SK-N-SH (cell line): ENCODE measurements at regions not wholly inside any gene's neighbourhood (a gene's known extent, or its start where the extent isn't known, plus 50 kb on each side); places are given as distances from the start of the nearest gene placed in this dataset.

Experiments used
- CTCF ChIA-PET: fragments of 300-600, 350-600 bp; formaldehyde crosslinking; extraction: SDS; loops from one replicate; lab custom pipeline; 2021; lab: Yijun Ruan, JAX
- POLR2A ChIA-PET: fragments of 350-600 bp; sonication (Branson Sonifier 250); formaldehyde crosslinking; extraction: SDS; loops from one replicate; lab custom pipeline; 2020; ENCODE audit warnings: antibody characterized with exemption, inconsistent platforms; lab: Yijun Ruan, JAX
- DNase-seq: peaks from one replicate; pipeline ENCODE4 v3.0.0; 2012
- H2AFZ ChIP-seq: fragments of 200-600 bp; sonication (generic); 2 replicates; pipeline ENCODE4 v1.8.1; 2016; ENCODE audit warnings: antibody characterized with exemption, mild to moderate bottlenecking, low read depth
- H3F3A ChIP-seq: fragments of 200-600 bp; sonication (generic); replicated peaks from 2 replicates; pipeline ENCODE3; 2016; ENCODE audit warnings: antibody characterized with exemption, mild to moderate bottlenecking; ENCODE audit not compliant: insufficient read depth
- H3K27ac ChIP-seq, 2 experiments: fragments of 200-500 bp in 1 of 2; fragments of 200-600 bp in 1 of 2; sonication (Bioruptor generic) in 1 of 2; sonication (generic), shearing (Covaris generic) in 1 of 2; 2 replicates each; pipeline versions ENCODE4 v1.5.1 to v1.6.1; 2014 to 2016; ENCODE audit warnings: low read depth in 2 of 2, inconsistent platforms in 1 of 2, low read length in 1 of 2, mild to moderate bottlenecking in 1 of 2, mixed read lengths in 1 of 2
- H3K27me3 ChIP-seq: fragments of 200-600 bp; sonication (generic), shearing (Covaris generic); 2 replicates; pipeline ENCODE4 v1.6.1; 2016; ENCODE audit warnings: mixed run types; ENCODE audit not compliant: insufficient read depth
- H3K36me3 ChIP-seq, 2 experiments: fragments of 200-500 bp in 1 of 2; fragments of 200-600 bp in 1 of 2; sonication (Bioruptor generic) in 1 of 2; sonication (generic) in 1 of 2; replicated peaks in 1 of 2; 2 replicates each; pipeline versions ENCODE3 to v1.5.1; 2014 to 2016; ENCODE audit warnings: low read length in 1 of 2, mild to moderate bottlenecking in 1 of 2; ENCODE audit not compliant: insufficient read depth in 2 of 2, control insufficient read depth in 1 of 2
- H3K4me1 ChIP-seq, 2 experiments: fragments of 200-500 bp in 1 of 2; fragments of 200-600 bp in 1 of 2; sonication (Bioruptor generic) in 1 of 2; sonication (generic), shearing (Covaris generic) in 1 of 2; 2 replicates each; pipeline versions ENCODE4 v1.5.1 to v1.6.1; 2014 to 2016; ENCODE audit warnings: low read depth in 1 of 2, low read length in 1 of 2, mixed run types in 1 of 2; ENCODE audit not compliant: insufficient read depth in 2 of 2, control insufficient read depth in 1 of 2
- H3K4me2 ChIP-seq: fragments of 200-600 bp; sonication (generic), shearing (Covaris generic); 2 replicates; pipeline ENCODE4 v1.6.1; 2017; ENCODE audit warnings: mixed run types
- H3K4me3 ChIP-seq, 2 experiments: fragments of 200-500 bp in 1 of 2; fragments of 200-600 bp in 1 of 2; sonication (Bioruptor generic) in 1 of 2; sonication (generic), shearing (Covaris generic) in 1 of 2; 2 replicates each; pipeline versions ENCODE4 v1.5.1 to v1.8.1; 2014 to 2016; ENCODE audit warnings: low read depth in 2 of 2, inconsistent platforms in 1 of 2, low read length in 1 of 2, mild to moderate bottlenecking in 1 of 2, mixed read lengths in 1 of 2, moderate library complexity in 1 of 2
- H3K79me2 ChIP-seq: fragments of 200-600 bp; sonication (generic); 2 replicates; pipeline ENCODE4 v1.8.1; 2017; ENCODE audit warnings: mild to moderate bottlenecking; ENCODE audit not compliant: insufficient read depth
- H3K9ac ChIP-seq: fragments of 200-600 bp; sonication (generic); 2 replicates; pipeline ENCODE4 v1.6.1; 2017; ENCODE audit warnings: mixed run types
- H3K9me2 ChIP-seq: fragments of 200-600 bp; sonication (generic); 2 replicates; pipeline ENCODE4 v1.6.1; 2017; ENCODE audit warnings: mixed run types
- H3K9me3 ChIP-seq: fragments of 200-600 bp; sonication (generic); 2 replicates; pipeline ENCODE4 v1.6.1; 2017; ENCODE audit warnings: mixed run types, mild to moderate bottlenecking, moderate library complexity
- H4K20me1 ChIP-seq: fragments of 200-600 bp; sonication (generic); 2 replicates; pipeline ENCODE4 v1.6.1; 2017; ENCODE audit warnings: mild to moderate bottlenecking, mixed run types; ENCODE audit not compliant: insufficient read depth
- CHD2 ChIP-seq: fragments of 150-350 bp; IDR thresholded peaks from 2 replicates; pipeline ENCODE4 v1.6.1; 2018; ENCODE audit warnings: low read length; ENCODE audit not compliant: partially characterized antibody
- EZH2phosphoT487 ChIP-seq: fragments of 200-600 bp; sonication (generic); IDR thresholded peaks from 2 replicates; pipeline ENCODE4 v1.6.1; 2017; ENCODE audit warnings: low read depth, mixed run types, mild to moderate bottlenecking, antibody characterized with exemption, moderate library complexity, borderline replicate concordance
- FOSL2 ChIP-seq: IDR thresholded peaks from 2 replicates; pipeline ENCODE4 v1.4.0; 2012; ENCODE audit warnings: low read depth, mild to moderate bottlenecking, moderate library complexity, borderline replicate concordance
- FOXJ3 ChIP-seq: sonication (generic); formaldehyde crosslinking; IDR thresholded peaks from 2 replicates; pipeline ENCODE4 v1.5.1; 2020; ENCODE audit warnings: mild to moderate bottlenecking, missing genetic modification reagents
- GABPA ChIP-seq: IDR thresholded peaks from 2 replicates; pipeline ENCODE4 v1.4.0; 2012; ENCODE audit warnings: low read depth, mild to moderate bottlenecking
- GATA2 ChIP-seq: sonication (generic); formaldehyde crosslinking; IDR thresholded peaks from 2 replicates; pipeline ENCODE4 v1.5.0; 2020; ENCODE audit warnings: mild to moderate bottlenecking, missing genetic modification reagents
- JUND ChIP-seq: IDR thresholded peaks from 2 replicates; pipeline ENCODE4 v1.4.0; 2012
- NFIC ChIP-seq: IDR thresholded peaks from 2 replicates; pipeline ENCODE4 v1.4.0; 2012; ENCODE audit warnings: borderline replicate concordance
- NRF1 ChIP-seq: IDR thresholded peaks from 2 replicates; pipeline ENCODE4 v1.6.1; 2012; ENCODE audit warnings: low read depth, mild to moderate bottlenecking, low read length
- RCOR1 ChIP-seq: fragments of 150-350 bp; IDR thresholded peaks from 2 replicates; pipeline ENCODE4 v1.6.1; 2017; ENCODE audit warnings: antibody characterized with exemption, low read length
- SIN3A ChIP-seq: IDR thresholded peaks from 2 replicates; pipeline ENCODE4 v1.6.1; 2012; ENCODE audit warnings: low read depth, mild to moderate bottlenecking, low read length, moderate library complexity, borderline replicate concordance
- TAF1 ChIP-seq: IDR thresholded peaks from 2 replicates; pipeline ENCODE4 v1.6.1; 2012; ENCODE audit warnings: low read depth, mild to moderate bottlenecking, low read length, moderate library complexity, borderline replicate concordance
- TCF12 ChIP-seq: IDR thresholded peaks from 2 replicates; pipeline ENCODE4 v1.4.0; 2012
- TEAD4 ChIP-seq: IDR thresholded peaks from 2 replicates; pipeline ENCODE4 v1.4.0; 2012; ENCODE audit warnings: mild to moderate bottlenecking, borderline replicate concordance; ENCODE audit not compliant: insufficient read depth
- YY1 ChIP-seq: IDR thresholded peaks from 2 replicates; pipeline ENCODE4 v1.4.0; 2012; ENCODE audit warnings: low read depth, mild to moderate bottlenecking
- WGBS: methylation state at CpG from one replicate; pipeline ENCODE4 v1.1.6; 2017; ENCODE audit warnings: low lambda C conversion rate; 5-methylcytosine and 5-hydroxymethylcytosine counted together
- TF ChIP-seq, protein P1 (sequence below): fragments of 150-350 bp; IDR thresholded peaks from 2 replicates; pipeline ENCODE4 v1.6.1; 2017; ENCODE audit warnings: antibody characterized with exemption, low read length, low read depth, borderline replicate concordance
- TF ChIP-seq, protein P2 (sequence below): IDR thresholded peaks from 2 replicates; pipeline ENCODE4 v1.4.0; 2012; ENCODE audit warnings: low read depth
- TF ChIP-seq, protein P3 (sequence below): IDR thresholded peaks from 2 replicates; pipeline ENCODE4 v1.6.1; 2012; ENCODE audit warnings: mild to moderate bottlenecking, low read depth, low read length, moderate library complexity
- TF ChIP-seq, protein P4 (sequence below): IDR thresholded peaks from 2 replicates; pipeline ENCODE4 v1.4.0; 2012; ENCODE audit warnings: low read depth, borderline replicate concordance
- TF ChIP-seq, protein P5 (sequence below): fragments of 200-600 bp; sonication (generic); IDR thresholded peaks from 2 replicates; pipeline ENCODE4 v1.6.1; 2017; ENCODE audit warnings: antibody characterized with exemption, mild to moderate bottlenecking, moderate library complexity

DNA sequence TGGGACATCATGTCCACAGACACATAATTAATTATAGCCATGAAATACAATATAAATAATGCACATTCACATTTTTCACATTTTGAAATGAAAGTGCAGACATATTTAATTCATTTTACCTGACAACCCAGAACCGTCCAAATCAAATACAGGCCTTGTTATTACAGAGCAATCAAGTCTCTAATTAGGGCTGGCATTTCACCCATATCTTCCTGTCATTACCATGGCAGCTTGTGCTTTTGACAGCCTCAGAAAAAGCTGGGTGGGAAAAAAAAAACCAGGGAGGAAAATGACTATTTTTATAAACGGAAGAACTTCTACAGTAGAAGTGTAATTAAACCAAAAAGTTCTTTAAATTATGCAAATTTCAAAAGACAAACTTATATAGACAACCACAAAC lies 436.4 kb downstream of the FBXO15 start:
- no peaks in the 10 kb centered on the region for H3K79me2 ChIP-seq
- no peaks in the 10 kb centered on the region for H3K9me2 ChIP-seq
- H3K4me3 ChIP-seq = no peak overlapping the region
- CTCF ChIA-PET = no interaction called here
- H3K36me3 ChIP-seq = no peaks in the 10 kb centered on the region
- no peak overlapping the region for H2AFZ ChIP-seq
- H3K4me1 ChIP-seq = peaks cover 0 to 5% of the 10 kb centered on the region in 2 experiments; a peak in 1 of 4 replicates
- no peak for DNase-seq
- no peak overlapping the region for H3K4me2 ChIP-seq
- POLR2A ChIA-PET = no interaction called here
- TF ChIP-seq TEAD4 (no peak), TAF1 (no peak), JUND (no peak), RCOR1 (no peak), NFIC (no peak), NRF1 (no peak), CHD2 (no peak), GATA2 (CRISPR knock-in tag) (no peak), TCF12 (no peak)
- TF ChIP-seq, protein P1, sequence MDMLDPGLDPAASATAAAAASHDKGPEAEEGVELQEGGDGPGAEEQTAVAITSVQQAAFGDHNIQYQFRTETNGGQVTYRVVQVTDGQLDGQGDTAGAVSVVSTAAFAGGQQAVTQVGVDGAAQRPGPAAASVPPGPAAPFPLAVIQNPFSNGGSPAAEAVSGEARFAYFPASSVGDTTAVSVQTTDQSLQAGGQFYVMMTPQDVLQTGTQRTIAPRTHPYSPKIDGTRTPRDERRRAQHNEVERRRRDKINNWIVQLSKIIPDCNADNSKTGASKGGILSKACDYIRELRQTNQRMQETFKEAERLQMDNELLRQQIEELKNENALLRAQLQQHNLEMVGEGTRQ = no peak
- TF ChIP-seq, protein P2, sequence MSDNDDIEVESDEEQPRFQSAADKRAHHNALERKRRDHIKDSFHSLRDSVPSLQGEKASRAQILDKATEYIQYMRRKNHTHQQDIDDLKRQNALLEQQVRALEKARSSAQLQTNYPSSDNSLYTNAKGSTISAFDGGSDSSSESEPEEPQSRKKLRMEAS = no peak
- H3K27ac ChIP-seq = no peak overlapping the region
- 24% methylated on average over 2 of the region's 2 CpGs for WGBS
- no peaks in the 10 kb centered on the region for H3K27me3 ChIP-seq
- no peak overlapping the region for H3K9ac ChIP-seq
- H3K9me3 ChIP-seq = no peaks in the 10 kb centered on the region
- no peaks in the 10 kb centered on the region for H3F3A ChIP-seq
- H4K20me1 ChIP-seq = no peaks in the 10 kb centered on the region

DNA sequence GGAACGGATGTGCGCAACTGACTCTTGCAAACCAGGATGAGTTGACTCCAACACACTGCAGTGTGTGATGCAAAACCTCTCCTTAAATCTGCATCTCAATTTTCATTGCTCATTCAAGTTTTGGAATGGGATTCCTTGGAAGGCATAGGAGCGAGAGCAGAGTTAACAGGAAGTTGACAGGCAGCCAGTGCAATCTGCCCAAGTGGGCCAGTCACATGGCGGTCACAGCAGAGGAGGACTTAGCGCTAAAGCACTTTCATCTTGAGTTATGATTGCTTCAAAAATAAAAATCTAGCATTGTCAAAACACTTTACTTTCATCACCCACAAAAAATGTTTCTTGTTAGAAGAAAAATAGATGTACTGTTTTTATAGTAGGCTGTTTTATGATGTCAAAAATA lies 439.0 kb downstream of the FBXO15 start:
- no peak for DNase-seq
- Histone ChIP-seq H3K4me1 (no peaks in the 10 kb centered on the region), H2AFZ (no peak overlapping the region; the same call in 1 of the 2 replicates), H3F3A (no peaks in the 10 kb centered on the region), H3K9me3 (no peaks in the 10 kb centered on the region), H3K79me2 (no peaks in the 10 kb centered on the region), H3K4me3 (no peak overlapping the region), H3K27ac (no peak overlapping the region), H3K9me2 (no peaks in the 10 kb centered on the region), H3K27me3 (no peaks in the 10 kb centered on the region), H3K36me3 (no peaks in the 10 kb centered on the region), H3K9ac (no peak overlapping the region), H4K20me1 (no peaks in the 10 kb centered on the region), H3K4me2 (no peak overlapping the region)
- POLR2A ChIA-PET = no interaction called here
- 42% methylated on average over 5 of the region's 5 CpGs for WGBS
- CTCF ChIA-PET = no interaction called here
- TF ChIP-seq, protein P3, sequence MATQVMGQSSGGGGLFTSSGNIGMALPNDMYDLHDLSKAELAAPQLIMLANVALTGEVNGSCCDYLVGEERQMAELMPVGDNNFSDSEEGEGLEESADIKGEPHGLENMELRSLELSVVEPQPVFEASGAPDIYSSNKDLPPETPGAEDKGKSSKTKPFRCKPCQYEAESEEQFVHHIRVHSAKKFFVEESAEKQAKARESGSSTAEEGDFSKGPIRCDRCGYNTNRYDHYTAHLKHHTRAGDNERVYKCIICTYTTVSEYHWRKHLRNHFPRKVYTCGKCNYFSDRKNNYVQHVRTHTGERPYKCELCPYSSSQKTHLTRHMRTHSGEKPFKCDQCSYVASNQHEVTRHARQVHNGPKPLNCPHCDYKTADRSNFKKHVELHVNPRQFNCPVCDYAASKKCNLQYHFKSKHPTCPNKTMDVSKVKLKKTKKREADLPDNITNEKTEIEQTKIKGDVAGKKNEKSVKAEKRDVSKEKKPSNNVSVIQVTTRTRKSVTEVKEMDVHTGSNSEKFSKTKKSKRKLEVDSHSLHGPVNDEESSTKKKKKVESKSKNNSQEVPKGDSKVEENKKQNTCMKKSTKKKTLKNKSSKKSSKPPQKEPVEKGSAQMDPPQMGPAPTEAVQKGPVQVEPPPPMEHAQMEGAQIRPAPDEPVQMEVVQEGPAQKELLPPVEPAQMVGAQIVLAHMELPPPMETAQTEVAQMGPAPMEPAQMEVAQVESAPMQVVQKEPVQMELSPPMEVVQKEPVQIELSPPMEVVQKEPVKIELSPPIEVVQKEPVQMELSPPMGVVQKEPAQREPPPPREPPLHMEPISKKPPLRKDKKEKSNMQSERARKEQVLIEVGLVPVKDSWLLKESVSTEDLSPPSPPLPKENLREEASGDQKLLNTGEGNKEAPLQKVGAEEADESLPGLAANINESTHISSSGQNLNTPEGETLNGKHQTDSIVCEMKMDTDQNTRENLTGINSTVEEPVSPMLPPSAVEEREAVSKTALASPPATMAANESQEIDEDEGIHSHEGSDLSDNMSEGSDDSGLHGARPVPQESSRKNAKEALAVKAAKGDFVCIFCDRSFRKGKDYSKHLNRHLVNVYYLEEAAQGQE = no peak
- no peak for TF ChIP-seq YY1
- TF ChIP-seq, protein P4, sequence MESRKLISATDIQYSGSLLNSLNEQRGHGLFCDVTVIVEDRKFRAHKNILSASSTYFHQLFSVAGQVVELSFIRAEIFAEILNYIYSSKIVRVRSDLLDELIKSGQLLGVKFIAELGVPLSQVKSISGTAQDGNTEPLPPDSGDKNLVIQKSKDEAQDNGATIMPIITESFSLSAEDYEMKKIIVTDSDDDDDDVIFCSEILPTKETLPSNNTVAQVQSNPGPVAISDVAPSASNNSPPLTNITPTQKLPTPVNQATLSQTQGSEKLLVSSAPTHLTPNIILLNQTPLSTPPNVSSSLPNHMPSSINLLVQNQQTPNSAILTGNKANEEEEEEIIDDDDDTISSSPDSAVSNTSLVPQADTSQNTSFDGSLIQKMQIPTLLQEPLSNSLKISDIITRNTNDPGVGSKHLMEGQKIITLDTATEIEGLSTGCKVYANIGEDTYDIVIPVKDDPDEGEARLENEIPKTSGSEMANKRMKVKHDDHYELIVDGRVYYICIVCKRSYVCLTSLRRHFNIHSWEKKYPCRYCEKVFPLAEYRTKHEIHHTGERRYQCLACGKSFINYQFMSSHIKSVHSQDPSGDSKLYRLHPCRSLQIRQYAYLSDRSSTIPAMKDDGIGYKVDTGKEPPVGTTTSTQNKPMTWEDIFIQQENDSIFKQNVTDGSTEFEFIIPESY = no peak
- TF ChIP-seq, protein P5, sequence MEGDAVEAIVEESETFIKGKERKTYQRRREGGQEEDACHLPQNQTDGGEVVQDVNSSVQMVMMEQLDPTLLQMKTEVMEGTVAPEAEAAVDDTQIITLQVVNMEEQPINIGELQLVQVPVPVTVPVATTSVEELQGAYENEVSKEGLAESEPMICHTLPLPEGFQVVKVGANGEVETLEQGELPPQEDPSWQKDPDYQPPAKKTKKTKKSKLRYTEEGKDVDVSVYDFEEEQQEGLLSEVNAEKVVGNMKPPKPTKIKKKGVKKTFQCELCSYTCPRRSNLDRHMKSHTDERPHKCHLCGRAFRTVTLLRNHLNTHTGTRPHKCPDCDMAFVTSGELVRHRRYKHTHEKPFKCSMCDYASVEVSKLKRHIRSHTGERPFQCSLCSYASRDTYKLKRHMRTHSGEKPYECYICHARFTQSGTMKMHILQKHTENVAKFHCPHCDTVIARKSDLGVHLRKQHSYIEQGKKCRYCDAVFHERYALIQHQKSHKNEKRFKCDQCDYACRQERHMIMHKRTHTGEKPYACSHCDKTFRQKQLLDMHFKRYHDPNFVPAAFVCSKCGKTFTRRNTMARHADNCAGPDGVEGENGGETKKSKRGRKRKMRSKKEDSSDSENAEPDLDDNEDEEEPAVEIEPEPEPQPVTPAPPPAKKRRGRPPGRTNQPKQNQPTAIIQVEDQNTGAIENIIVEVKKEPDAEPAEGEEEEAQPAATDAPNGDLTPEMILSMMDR = no peak
- no peak for TF ChIP-seq TEAD4
- no peak for TF ChIP-seq NFIC
- TF ChIP-seq, protein P2 = no peak
- no peak for TF ChIP-seq TAF1
- no peak for TF ChIP-seq FOXJ3 (CRISPR knock-in tag)
- no peak for TF ChIP-seq SIN3A
- no peak for TF ChIP-seq GABPA
- TF ChIP-seq EZH2phosphoT487 = no peak
- no peak for TF ChIP-seq GATA2 (CRISPR knock-in tag)
- no peak for TF ChIP-seq FOSL2
